IMR-90 (cell line): ENCODE measurements at regions not wholly inside any gene's neighbourhood (a gene's known extent, or its start where the extent isn't known, plus 50 kb on each side); places are given as distances from the start of the nearest gene placed in this dataset.

Experiments
- ATAC-seq: fragments of 200-7000 bp; cut with Tn5 transposase; 2 replicates; pipeline ENCODE4 v1.9.1; 2020; ENCODE audit warnings: low read depth, mild to moderate bottlenecking, moderate library complexity
- BruUV-seq: library from RNA; stranded (reverse); fragments of 400-500 nt; replicated peaks from 2 replicates; lab custom pipeline; 2021; lab: Mats Ljungman, UMichigan
- CTCF ChIA-PET: fragments of 300-600 bp; formaldehyde crosslinking; extraction: SDS; loops from one replicate; lab custom pipeline; 2021; ENCODE audit warnings: antibody characterized with exemption; lab: Yijun Ruan, JAX
- POLR2A ChIA-PET: fragments of 300-600 bp; sonication (Branson Sonifier 250); formaldehyde crosslinking; loops from one replicate; lab custom pipeline; 2022; ENCODE audit warnings: antibody characterized with exemption; ENCODE audit not compliant: unreplicated experiment; lab: Charles Lee
- DNase-seq: peaks from one replicate; pipeline ENCODE4 v3.0.0; 2013
- H2AFZ ChIP-seq: replicated peaks from 2 replicates; pipeline ENCODE3; 2013; ENCODE audit warnings: low read length, mild to moderate bottlenecking; ENCODE audit not compliant: poor library complexity
- H2AK5ac ChIP-seq: 2 replicates; pipeline ENCODE4 v1.6.1; 2013; ENCODE audit warnings: low read depth, low read length, inconsistent platforms
- H2AK9ac ChIP-seq: replicated peaks from 2 replicates; pipeline ENCODE3; 2013; ENCODE audit warnings: mild to moderate bottlenecking, low read depth, low read length, moderate library complexity; ENCODE audit not compliant: poor library complexity
- H2BK120ac ChIP-seq: 2 replicates; pipeline ENCODE4 v1.6.1; 2013; ENCODE audit warnings: low read depth, low read length, inconsistent platforms
- H2BK15ac ChIP-seq: 3 replicates; pipeline ENCODE4 v1.6.1; 2013; ENCODE audit warnings: low read depth, low read length, inconsistent platforms
- H2BK20ac ChIP-seq: 2 replicates; pipeline ENCODE4 v1.6.1; 2013; ENCODE audit warnings: low read depth, mild to moderate bottlenecking, inconsistent platforms, low read length, moderate library complexity
- H2BK5ac ChIP-seq: 2 replicates; pipeline ENCODE4 v1.6.1; 2013; ENCODE audit warnings: mild to moderate bottlenecking, low read depth, low read length, inconsistent platforms; ENCODE audit not compliant: poor library complexity, severe bottlenecking
- H3K14ac ChIP-seq: replicated peaks from 2 replicates; pipeline ENCODE4 v1.6.1; 2013; ENCODE audit warnings: low read depth, low read length, inconsistent platforms
- H3K18ac ChIP-seq: 2 replicates; pipeline ENCODE4 v1.6.1; 2013; ENCODE audit warnings: low read depth, low read length, control low read depth
- H3K23ac ChIP-seq: 2 replicates; pipeline ENCODE4 v1.6.1; 2013; ENCODE audit warnings: low read depth, low read length, inconsistent platforms
- H3K27ac ChIP-seq: 2 replicates; pipeline ENCODE4 v1.5.1; 2013; ENCODE audit warnings: mild to moderate bottlenecking, control low read depth, low read length; ENCODE audit not compliant: insufficient read depth
- H3K27me3 ChIP-seq: 2 replicates; pipeline ENCODE4 v1.6.1; 2013; ENCODE audit warnings: low read length; ENCODE audit not compliant: control insufficient read depth, insufficient read depth
- H3K36me3 ChIP-seq: 2 replicates; pipeline ENCODE4 v1.6.1; 2013; ENCODE audit warnings: low read length, mixed read lengths; ENCODE audit not compliant: control insufficient read depth, insufficient read depth
- H3K4ac ChIP-seq: 2 replicates; pipeline ENCODE4 v1.6.1; 2013; ENCODE audit warnings: low read depth, low read length, inconsistent platforms
- H3K4me1 ChIP-seq: 2 replicates; pipeline ENCODE4 v1.6.1; 2013; ENCODE audit warnings: low read length, mixed read lengths; ENCODE audit not compliant: control insufficient read depth, insufficient read depth
- H3K4me2 ChIP-seq: 2 replicates; pipeline ENCODE4 v1.6.1; 2013; ENCODE audit warnings: low read depth, mild to moderate bottlenecking, control low read depth, low read length, moderate library complexity
- H3K4me3 ChIP-seq: 2 replicates; pipeline ENCODE4 v1.5.1; 2013; ENCODE audit warnings: low read depth, mild to moderate bottlenecking, control low read depth, low read length, moderate library complexity; ENCODE audit not compliant: insufficient read depth
- H3K56ac ChIP-seq: 2 replicates; pipeline ENCODE4 v1.6.1; 2013; ENCODE audit warnings: low read length, inconsistent platforms; ENCODE audit not compliant: insufficient read depth; ENCODE audit errors: extremely low read depth
- H3K79me1 ChIP-seq, 2 experiments: 2 replicates each; pipeline ENCODE4 v1.6.1; 2013; ENCODE audit warnings: low read length in 2 of 2, inconsistent platforms in 1 of 2, low read depth in 1 of 2
- H3K9ac ChIP-seq: 2 replicates; pipeline ENCODE4 v1.6.1; 2013; ENCODE audit warnings: low read depth, low read length, control low read depth
- H3K9me1 ChIP-seq: 2 replicates; pipeline ENCODE4 v1.6.1; 2013; ENCODE audit warnings: low read length, inconsistent platforms; ENCODE audit not compliant: insufficient read depth
- H3K9me3 ChIP-seq: 2 replicates; pipeline ENCODE4 v1.6.1; 2013; ENCODE audit warnings: low read length; ENCODE audit not compliant: control insufficient read depth, insufficient read depth
- H4K20me1 ChIP-seq: 2 replicates; pipeline ENCODE4 v1.6.1; 2013; ENCODE audit warnings: low read length, inconsistent platforms; ENCODE audit not compliant: insufficient read depth
- H4K5ac ChIP-seq: 2 replicates; pipeline ENCODE4 v1.6.1; 2013; ENCODE audit warnings: mild to moderate bottlenecking, low read depth, low read length, control low read depth
- H4K8ac ChIP-seq, 2 experiments: 2 replicates each; pipeline ENCODE4 v1.6.1; 2013; ENCODE audit warnings: low read depth in 2 of 2, low read length in 2 of 2, control low read depth in 1 of 2, inconsistent platforms in 1 of 2
- H4K91ac ChIP-seq: 2 replicates; pipeline ENCODE4 v1.6.1; 2013; ENCODE audit warnings: low read depth, low read length, inconsistent platforms; ENCODE audit not compliant: insufficient read depth
- BHLHE40 ChIP-seq: fragments of 150-350 bp; IDR thresholded peaks from 2 replicates; pipeline ENCODE4 v1.6.1; 2016; ENCODE audit warnings: mild to moderate bottlenecking, low read depth, low read length
- CEBPB ChIP-seq: IDR thresholded peaks from 2 replicates; pipeline ENCODE4 v1.6.1; 2012; ENCODE audit warnings: low read depth, low read length, improper control_type of control experiment
- CHD1 ChIP-seq: IDR thresholded peaks from 2 replicates; pipeline ENCODE4 v1.6.1; 2012; ENCODE audit warnings: low read depth, low read length, improper control_type of control experiment
- FOS ChIP-seq: fragments of 150-350 bp; IDR thresholded peaks from 2 replicates; pipeline ENCODE4 v1.6.1; 2016; ENCODE audit warnings: low read depth, low read length
- MAFK ChIP-seq: IDR thresholded peaks from 2 replicates; pipeline ENCODE4 v1.6.1; 2012; ENCODE audit warnings: low read depth, low read length, improper control_type of control experiment
- MAZ ChIP-seq: IDR thresholded peaks from 2 replicates; pipeline ENCODE4 v1.6.1; 2012; ENCODE audit warnings: low read depth, mild to moderate bottlenecking, low read length, improper control_type of control experiment, moderate library complexity, borderline replicate concordance
- MXI1 ChIP-seq: IDR thresholded peaks from 2 replicates; pipeline ENCODE4 v1.6.1; 2012; ENCODE audit warnings: low read depth, mild to moderate bottlenecking, low read length, moderate library complexity, borderline replicate concordance
- NFE2L2 ChIP-seq: fragments of 150-350 bp; IDR thresholded peaks from 2 replicates; pipeline ENCODE4 v1.6.1; 2016; ENCODE audit warnings: low read depth, mild to moderate bottlenecking, low read length
- POLR2A ChIP-seq: IDR thresholded peaks from 2 replicates; pipeline ENCODE4 v1.6.1; 2012; ENCODE audit warnings: mild to moderate bottlenecking, low read depth, low read length
- RAD21 ChIP-seq: IDR thresholded peaks from 2 replicates; pipeline ENCODE4 v1.6.1; 2012; ENCODE audit warnings: low read length, improper control_type of control experiment
- RCOR1 ChIP-seq: IDR thresholded peaks from 2 replicates; pipeline ENCODE4 v1.6.1; 2012; ENCODE audit warnings: mild to moderate bottlenecking, low read length, improper control_type of control experiment; ENCODE audit not compliant: insufficient replicate concordance
- RFX5 ChIP-seq: IDR thresholded peaks from 2 replicates; pipeline ENCODE4 v1.8.0; 2012; ENCODE audit warnings: low read depth, mild to moderate bottlenecking, low read length, moderate library complexity
- SMC3 ChIP-seq: fragments of 150-350 bp; IDR thresholded peaks from 2 replicates; pipeline ENCODE4 v1.6.1; 2016; ENCODE audit warnings: low read depth, mild to moderate bottlenecking, antibody characterized with exemption, low read length, moderate library complexity
- WGBS, 2 experiments: methylation state at CpG; one replicate each; pipeline versions ENCODE4 v1.1.5 to v1.1.7; 2013; ENCODE audit warnings: missing lambda C conversion rate in 2 of 2; ENCODE audit not compliant: insufficient read length in 1 of 2; ENCODE audit errors: extremely low coverage in 2 of 2; 5-methylcytosine and 5-hydroxymethylcytosine counted together
- dilution Hi-C: fragments of 300-500 bp; cut with HindIII; formaldehyde crosslinking; loops from one replicate; pipeline ENCODE4 v1.14.3; 2018; ENCODE audit warnings: low sequenced_read_pairs; ENCODE audit not compliant: unreplicated experiment
- in situ Hi-C: fragments of 300-500 bp; cut with MboI; formaldehyde crosslinking; loops from 3 replicates; pipeline ENCODE4 v1.14.3; 2019; ENCODE audit warnings: low sequenced_read_pairs, inconsistent platforms, mixed read lengths
- intact Hi-C: fragments of 100-400 bp; cut with micrococcal nuclease; formaldehyde crosslinking; loops from 2 replicates; pipeline ENCODE4 v1.10.0; 2022
- TF ChIP-seq, protein P1 (sequence below): fragments of 150-350 bp; IDR thresholded peaks from 2 replicates; pipeline ENCODE4 v1.6.1; 2016; ENCODE audit warnings: low read depth, mild to moderate bottlenecking, low read length, moderate library complexity, borderline replicate concordance
- TF ChIP-seq, protein P2 (sequence below): fragments of 150-350 bp; IDR thresholded peaks from 2 replicates; pipeline ENCODE4 v1.6.1; 2017; ENCODE audit warnings: mild to moderate bottlenecking, antibody characterized with exemption, low read length, low read depth
- TF ChIP-seq, protein P3 (sequence below): conservative IDR thresholded peaks from 2 replicates; pipeline ENCODE4 v1.5.1; 2012; ENCODE audit warnings: mild to moderate bottlenecking, low read depth, low read length, improper control_type of control experiment

DNA sequence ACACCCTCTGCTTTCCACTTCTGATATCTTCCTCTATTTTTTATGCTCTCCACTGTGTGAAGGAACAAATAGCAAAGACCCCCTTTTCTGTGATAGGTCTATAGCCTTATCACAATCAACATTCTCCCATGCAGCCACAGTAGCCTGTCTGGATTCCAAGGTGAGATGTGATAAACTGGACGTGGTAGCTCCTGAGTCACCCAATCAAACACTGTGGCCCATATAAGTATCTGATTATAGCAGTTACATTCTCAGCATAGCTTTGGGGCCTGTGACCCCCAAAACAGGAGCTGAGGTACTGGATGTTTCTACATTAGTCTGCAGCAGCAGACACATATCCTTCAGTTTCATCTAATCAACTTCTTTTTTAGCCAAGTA, 172.7 kb upstream of the IGFBP7 start:
- no TSS peak for BruUV-seq
- Histone ChIP-seq H2AK9ac (no peak overlapping the region), H2BK5ac (no peak overlapping the region), H3K4me1 (no peaks in the 10 kb centered on the region), H3K4me2 (no peak overlapping the region), H3K27me3 (peaks cover 3% of the 10 kb centered on the region), H3K18ac (no peak overlapping the region), H3K9ac (no peak overlapping the region), H4K91ac (no peak overlapping the region), H4K20me1 (no peaks in the 10 kb centered on the region), H2AFZ (no peak overlapping the region), H4K5ac (no peak overlapping the region), H2BK120ac (no peak overlapping the region), H3K56ac (no peak overlapping the region), H3K36me3 (no peaks in the 10 kb centered on the region), H3K23ac (no peak overlapping the region), H3K79me1 (no peaks in the 10 kb centered on the region), H2BK20ac (no peak overlapping the region), H2AK5ac (no peak overlapping the region), H3K9me3 (no peaks in the 10 kb centered on the region), H3K4me3 (no peak overlapping the region), H2BK15ac (no peak overlapping the region), H4K8ac (no peak overlapping the region), H3K4ac (no peak overlapping the region), H3K9me1 (no peaks in the 10 kb centered on the region), H3K14ac (no peak overlapping the region), H3K27ac (no peak overlapping the region)
- POLR2A ChIA-PET, result no interaction called here
- CTCF ChIA-PET, result no interaction called here
- ATAC-seq, result no peak
- TF ChIP-seq MXI1 (no peak), RAD21 (no peak), MAFK (no peak), FOS (no peak), MAZ (no peak), BHLHE40 (no peak), CEBPB (no peak), NFE2L2 (no peak), SMC3 (no peak), RCOR1 (no peak), POLR2A (no peak), RFX5 (no peak), CHD1 (no peak)
- TF ChIP-seq, protein P1, sequence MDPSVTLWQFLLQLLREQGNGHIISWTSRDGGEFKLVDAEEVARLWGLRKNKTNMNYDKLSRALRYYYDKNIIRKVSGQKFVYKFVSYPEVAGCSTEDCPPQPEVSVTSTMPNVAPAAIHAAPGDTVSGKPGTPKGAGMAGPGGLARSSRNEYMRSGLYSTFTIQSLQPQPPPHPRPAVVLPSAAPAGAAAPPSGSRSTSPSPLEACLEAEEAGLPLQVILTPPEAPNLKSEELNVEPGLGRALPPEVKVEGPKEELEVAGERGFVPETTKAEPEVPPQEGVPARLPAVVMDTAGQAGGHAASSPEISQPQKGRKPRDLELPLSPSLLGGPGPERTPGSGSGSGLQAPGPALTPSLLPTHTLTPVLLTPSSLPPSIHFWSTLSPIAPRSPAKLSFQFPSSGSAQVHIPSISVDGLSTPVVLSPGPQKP, result no peak
- TF ChIP-seq, protein P2, sequence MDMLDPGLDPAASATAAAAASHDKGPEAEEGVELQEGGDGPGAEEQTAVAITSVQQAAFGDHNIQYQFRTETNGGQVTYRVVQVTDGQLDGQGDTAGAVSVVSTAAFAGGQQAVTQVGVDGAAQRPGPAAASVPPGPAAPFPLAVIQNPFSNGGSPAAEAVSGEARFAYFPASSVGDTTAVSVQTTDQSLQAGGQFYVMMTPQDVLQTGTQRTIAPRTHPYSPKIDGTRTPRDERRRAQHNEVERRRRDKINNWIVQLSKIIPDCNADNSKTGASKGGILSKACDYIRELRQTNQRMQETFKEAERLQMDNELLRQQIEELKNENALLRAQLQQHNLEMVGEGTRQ, result no peak
- TF ChIP-seq, protein P3, sequence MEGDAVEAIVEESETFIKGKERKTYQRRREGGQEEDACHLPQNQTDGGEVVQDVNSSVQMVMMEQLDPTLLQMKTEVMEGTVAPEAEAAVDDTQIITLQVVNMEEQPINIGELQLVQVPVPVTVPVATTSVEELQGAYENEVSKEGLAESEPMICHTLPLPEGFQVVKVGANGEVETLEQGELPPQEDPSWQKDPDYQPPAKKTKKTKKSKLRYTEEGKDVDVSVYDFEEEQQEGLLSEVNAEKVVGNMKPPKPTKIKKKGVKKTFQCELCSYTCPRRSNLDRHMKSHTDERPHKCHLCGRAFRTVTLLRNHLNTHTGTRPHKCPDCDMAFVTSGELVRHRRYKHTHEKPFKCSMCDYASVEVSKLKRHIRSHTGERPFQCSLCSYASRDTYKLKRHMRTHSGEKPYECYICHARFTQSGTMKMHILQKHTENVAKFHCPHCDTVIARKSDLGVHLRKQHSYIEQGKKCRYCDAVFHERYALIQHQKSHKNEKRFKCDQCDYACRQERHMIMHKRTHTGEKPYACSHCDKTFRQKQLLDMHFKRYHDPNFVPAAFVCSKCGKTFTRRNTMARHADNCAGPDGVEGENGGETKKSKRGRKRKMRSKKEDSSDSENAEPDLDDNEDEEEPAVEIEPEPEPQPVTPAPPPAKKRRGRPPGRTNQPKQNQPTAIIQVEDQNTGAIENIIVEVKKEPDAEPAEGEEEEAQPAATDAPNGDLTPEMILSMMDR, result no peak
- dilution Hi-C loops (no loop called here), intact Hi-C loops (no loop called here), in situ Hi-C loops (no loop called here)
- WGBS, 2 experiments, result no CpG with 5 or more reads among the region's 1 CpG
- no peak for DNase-seq
